Mesenchymal stem cell (in vitro differentiated cells and primary cell): ENCODE measurements at regions not wholly inside any gene's neighbourhood (a gene's known extent, or its start where the extent isn't known, plus 50 kb on each side); places are given as distances from the start of the nearest gene placed in this dataset.

Source experiments
- DNase-seq: peaks from one replicate; pipeline ENCODE4 v3.0.0-alpha.2; 2013
- H2AFZ ChIP-seq: one replicate; pipeline ENCODE4 v1.6.1; 2013; ENCODE audit warnings: low read depth, mild to moderate bottlenecking, control low read depth, inconsistent platforms, low read length, moderate library complexity
- H2AK5ac ChIP-seq: 2 replicates; pipeline ENCODE4 v1.6.1; 2013; ENCODE audit warnings: low read length, moderate library complexity, mild to moderate bottlenecking, inconsistent platforms; ENCODE audit not compliant: severe bottlenecking
- H2BK120ac ChIP-seq: one replicate; pipeline ENCODE4 v1.6.1; 2013; ENCODE audit warnings: low read depth, mild to moderate bottlenecking, inconsistent platforms, low read length, moderate library complexity
- H2BK12ac ChIP-seq, 2 experiments: one replicate each; pipeline ENCODE4 v1.6.1; 2013; ENCODE audit warnings: inconsistent platforms in 2 of 2, low read length in 2 of 2, mild to moderate bottlenecking in 2 of 2, moderate library complexity in 2 of 2, control low read depth in 1 of 2
- H2BK15ac ChIP-seq: one replicate; pipeline ENCODE4 v1.6.1; 2013; ENCODE audit warnings: mild to moderate bottlenecking, low read depth, inconsistent platforms; ENCODE audit not compliant: poor library complexity, severe bottlenecking
- H2BK5ac ChIP-seq: 2 replicates; pipeline ENCODE4 v1.6.1; 2013; ENCODE audit warnings: low read depth, mild to moderate bottlenecking, low read length, control low read depth, inconsistent platforms; ENCODE audit not compliant: poor library complexity, severe bottlenecking
- H3K14ac ChIP-seq, 2 experiments: one replicate each; pipeline ENCODE4 v1.6.1; 2013; ENCODE audit warnings: inconsistent platforms in 2 of 2, low read length in 2 of 2, control low read depth in 1 of 2, mild to moderate bottlenecking in 1 of 2, moderate library complexity in 1 of 2
- H3K18ac ChIP-seq, 2 experiments: one replicate each; pipeline ENCODE4 v1.6.1; 2013; ENCODE audit warnings: inconsistent platforms in 2 of 2, low read length in 2 of 2, control low read depth in 1 of 2, low read depth in 1 of 2, mild to moderate bottlenecking in 1 of 2
- H3K23ac ChIP-seq, 2 experiments: one replicate each; pipeline ENCODE4 v1.6.1; 2013; ENCODE audit warnings: inconsistent platforms in 2 of 2, low read length in 2 of 2, mild to moderate bottlenecking in 2 of 2, moderate library complexity in 2 of 2, control low read depth in 1 of 2
- H3K27ac ChIP-seq: 2 replicates; pipeline ENCODE4 v1.5.1; 2013; ENCODE audit warnings: mild to moderate bottlenecking, moderate library complexity, low read length, control low read depth, inconsistent platforms; ENCODE audit not compliant: poor library complexity, severe bottlenecking
- H3K27me3 ChIP-seq, 2 experiments: 2 replicates each; pipeline versions ENCODE4 v1.6.1 to v1.7.0; 2013; ENCODE audit warnings: low read length in 2 of 2, mild to moderate bottlenecking in 2 of 2, moderate library complexity in 2 of 2, control low read depth in 1 of 2, inconsistent platforms in 1 of 2; ENCODE audit not compliant: control insufficient read depth in 1 of 2, insufficient read depth in 1 of 2
- H3K36me3 ChIP-seq, 2 experiments: 2 replicates each; pipeline versions ENCODE4 v1.6.1 to v1.7.0; 2013; ENCODE audit warnings: low read length in 2 of 2, control low read depth in 1 of 2, inconsistent platforms in 1 of 2, low read depth in 1 of 2, mild to moderate bottlenecking in 1 of 2; ENCODE audit not compliant: insufficient read depth in 2 of 2, control insufficient read depth in 1 of 2
- H3K4ac ChIP-seq, 2 experiments: one replicate each; pipeline ENCODE4 v1.6.1; 2013; ENCODE audit warnings: inconsistent platforms in 2 of 2, low read length in 2 of 2, mild to moderate bottlenecking in 2 of 2, moderate library complexity in 2 of 2, control low read depth in 1 of 2, low read depth in 1 of 2
- H3K4me1 ChIP-seq: 2 replicates; pipeline ENCODE4 v1.6.1; 2013; ENCODE audit warnings: low read depth, low read length, control low read depth; ENCODE audit not compliant: control insufficient read depth, insufficient read depth
- H3K4me2 ChIP-seq: 2 replicates; pipeline ENCODE4 v1.6.1; 2013; ENCODE audit warnings: low read length, mild to moderate bottlenecking, inconsistent platforms; ENCODE audit not compliant: poor library complexity, severe bottlenecking
- H3K4me3 ChIP-seq, 2 experiments: 2 replicates each; pipeline versions ENCODE4 v1.5.1 to v1.7.0; 2013; ENCODE audit warnings: low read length in 2 of 2, mild to moderate bottlenecking in 2 of 2, control low read depth in 1 of 2, low read depth in 1 of 2; ENCODE audit not compliant: insufficient read depth in 1 of 2
- H3K79me1 ChIP-seq: replicated peaks from 2 replicates; pipeline ENCODE4 v1.6.1; 2013; ENCODE audit warnings: mild to moderate bottlenecking, control low read depth, low read length, inconsistent platforms; ENCODE audit not compliant: poor library complexity, severe bottlenecking
- H3K9ac ChIP-seq: 2 replicates; pipeline ENCODE4 v1.7.0; 2013; ENCODE audit warnings: mild to moderate bottlenecking, low read length, moderate library complexity
- H3K9me3 ChIP-seq: 2 replicates; pipeline ENCODE4 v1.7.0; 2013; ENCODE audit warnings: mild to moderate bottlenecking, low read length; ENCODE audit not compliant: control insufficient read depth
- H4K8ac ChIP-seq: one replicate; pipeline ENCODE4 v1.6.1; 2013; ENCODE audit warnings: inconsistent platforms, mild to moderate bottlenecking, low read length, moderate library complexity
- H4K91ac ChIP-seq: one replicate; pipeline ENCODE4 v1.6.1; 2013; ENCODE audit warnings: mild to moderate bottlenecking, low read length, inconsistent platforms
- WGBS: methylation state at CpG from one replicate; pipeline ENCODE4 v1.1.7; 2013; ENCODE audit warnings: mixed read lengths; 5-methylcytosine and 5-hydroxymethylcytosine counted together

DNA sequence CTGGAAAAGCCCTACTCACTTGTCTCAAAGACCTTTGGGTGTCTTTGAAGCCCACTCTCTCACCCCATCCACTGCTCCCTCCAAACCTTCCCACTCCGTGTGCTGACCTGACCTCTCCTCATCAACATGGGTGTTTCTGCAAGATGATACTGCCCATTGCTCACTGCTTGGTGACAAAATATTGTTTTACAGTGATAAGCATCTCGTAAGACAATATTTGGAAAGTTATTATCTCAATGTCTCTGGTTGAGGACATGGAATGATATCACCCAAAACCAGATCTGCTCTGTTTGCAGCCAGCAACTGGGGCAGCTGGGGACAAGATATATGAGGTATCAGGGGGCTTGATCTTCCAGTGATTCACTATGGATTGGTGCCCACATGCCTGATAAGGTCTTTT lies 195.8 kb downstream of the SALL1 start:
- H4K91ac ChIP-seq = no peak overlapping the region

DNA sequence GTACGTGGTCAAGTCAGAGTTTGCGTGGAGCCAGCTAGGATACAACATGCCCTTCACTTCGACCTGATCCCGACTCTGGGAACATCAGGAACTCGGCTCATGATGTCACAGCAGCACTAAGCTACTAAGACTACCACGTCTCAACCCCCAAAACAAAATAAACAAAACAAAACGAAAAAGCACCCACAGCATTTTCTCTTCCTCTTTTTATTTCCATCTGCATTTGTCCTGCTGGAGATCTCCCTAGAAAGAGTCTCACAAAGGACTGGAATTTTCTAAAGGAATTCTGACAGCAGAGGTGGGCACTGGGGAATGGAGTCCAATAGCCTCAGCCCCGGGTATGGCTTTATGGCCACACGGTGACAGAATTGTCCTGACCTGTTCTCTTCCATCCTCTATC lies 196.6 kb downstream of the SALL1 start:
- Histone ChIP-seq H3K9me3 (no peaks in the 10 kb centered on the region), H3K23ac (no peak overlapping the region), H3K36me3 (no peaks in the 10 kb centered on the region), H3K27ac (no peak overlapping the region), H2AFZ (no peak overlapping the region), H4K91ac (no peak overlapping the region), H3K18ac (no peak overlapping the region), H2BK5ac (no peak overlapping the region), H3K9ac (no peak overlapping the region), H3K79me1 (no peaks in the 10 kb centered on the region), H3K4me2 (no peak overlapping the region), H2BK120ac (no peak overlapping the region), H3K14ac (no peak overlapping the region), H2BK12ac (no peak overlapping the region), H3K27me3 (peaks cover 7 to 9% of the 10 kb centered on the region in 2 experiments), H2BK15ac (no peak overlapping the region), H2AK5ac (no peak overlapping the region), H3K4ac (no peak overlapping the region), H3K4me1 (no peaks in the 10 kb centered on the region), H4K8ac (no peak overlapping the region), H3K4me3 (no peak overlapping the region)
- 70% methylated on average over 9 of the region's 9 CpGs for WGBS
- no peak for DNase-seq

More for the DNA sequence above, 195.8 kb downstream of the SALL1 start:
- Histone ChIP-seq H3K18ac (no peak overlapping the region), H2BK5ac (no peak overlapping the region), H3K14ac (no peak overlapping the region), H3K4ac (no peak overlapping the region), H3K27ac (no peak overlapping the region), H3K79me1 (no peaks in the 10 kb centered on the region), H2BK15ac (no peak overlapping the region), H3K27me3 (peaks cover 7 to 9% of the 10 kb centered on the region in 2 experiments), H2BK12ac (no peak overlapping the region), H3K4me3 (no peak overlapping the region), H2AFZ (no peak overlapping the region), H3K9ac (no peak overlapping the region), H4K8ac (no peak overlapping the region), H3K9me3 (no peaks in the 10 kb centered on the region), H3K4me2 (no peak overlapping the region), H3K23ac (no peak overlapping the region), H3K4me1 (no peaks in the 10 kb centered on the region), H2AK5ac (no peak overlapping the region), H2BK120ac (no peak overlapping the region), H3K36me3 (no peaks in the 10 kb centered on the region)
- 61% methylated on average over 1 of the region's 2 CpGs for WGBS
- no peak for DNase-seq

- Histone ChIP-seq H2BK12ac (no peak overlapping the region), H4K8ac (no peak overlapping the region), H3K27ac (no peak overlapping the region), H2AK5ac (no peak overlapping the region), H3K23ac (no peak overlapping the region), H3K9me3 (no peaks in the 10 kb centered on the region), H2BK120ac (no peak overlapping the region), H3K9ac (no peak overlapping the region), H3K36me3 (no peaks in the 10 kb centered on the region), H2BK15ac (no peak overlapping the region), H3K14ac (no peak overlapping the region), H3K27me3 (peaks cover 7 to 9% of the 10 kb centered on the region in 2 experiments), H2AFZ (no peak overlapping the region), H2BK5ac (no peak overlapping the region), H3K4me2 (no peak overlapping the region), H3K18ac (no peak overlapping the region), H3K4me1 (no peaks in the 10 kb centered on the region), H4K91ac (no peak overlapping the region), H3K4me3 (no peak overlapping the region), H3K79me1 (no peaks in the 10 kb centered on the region), H3K4ac (no peak overlapping the region)
- WGBS = 72% methylated on average over 2 of the region's 2 CpGs
- DNase-seq = no peak
Measured at GRCh38 chr16:50953290-50953689, 197.8 kb downstream of the SALL1 start.

GRCh38 chr16:50950955-50951354 lies 200.1 kb downstream of the SALL1 start:
- no peak overlapping the region for H3K4ac ChIP-seq
- H3K27ac ChIP-seq = no peak overlapping the region
- H2BK15ac ChIP-seq = no peak overlapping the region
- WGBS = 75% methylated on average over 3 of the region's 3 CpGs
- H3K23ac ChIP-seq = no peak overlapping the region
- no peaks in the 10 kb centered on the region for H3K36me3 ChIP-seq
- H4K91ac ChIP-seq = no peak overlapping the region
- H3K9me3 ChIP-seq = no peaks in the 10 kb centered on the region
- no peak overlapping the region for H3K9ac ChIP-seq
- no peak overlapping the region for H4K8ac ChIP-seq
- H3K27me3 ChIP-seq = peaks cover 7 to 9% of the 10 kb centered on the region in 2 experiments
- H2AFZ ChIP-seq = no peak overlapping the region
- H3K18ac ChIP-seq = no peak overlapping the region
- no peak overlapping the region for H3K4me3 ChIP-seq
- no peaks in the 10 kb centered on the region for H3K4me1 ChIP-seq
- H3K4me2 ChIP-seq = no peak overlapping the region
- no peak for DNase-seq
- H2AK5ac ChIP-seq = no peak overlapping the region
- no peak overlapping the region for H3K14ac ChIP-seq
- no peak overlapping the region for H2BK5ac ChIP-seq
- H2BK120ac ChIP-seq = no peak overlapping the region
- H3K79me1 ChIP-seq = no peaks in the 10 kb centered on the region
- no peak overlapping the region for H2BK12ac ChIP-seq
